Epithelial cell of esophagus (primary cell): ENCODE measurements at regions not wholly inside any gene's neighbourhood (a gene's known extent, or its start where the extent isn't known, plus 50 kb on each side); places are given as distances from the start of the nearest gene placed in this dataset.

Experiments used
- DNase-seq: peaks from one replicate; pipeline ENCODE4 v3.0.0; 2010; ENCODE audit warnings: low read depth
- H3K4me3 ChIP-seq: 2 replicates; pipeline ENCODE4 v1.5.1; 2011; ENCODE audit warnings: mild to moderate bottlenecking, low read length, control low read depth
- CTCF ChIP-seq: IDR thresholded peaks from 2 replicates; pipeline ENCODE4 v1.5.1; 2011; ENCODE audit warnings: low read depth, mild to moderate bottlenecking, low read length, control low read depth, inconsistent platforms; ENCODE audit not compliant: insufficient read depth; ENCODE audit errors: missing control alignments

DNA sequence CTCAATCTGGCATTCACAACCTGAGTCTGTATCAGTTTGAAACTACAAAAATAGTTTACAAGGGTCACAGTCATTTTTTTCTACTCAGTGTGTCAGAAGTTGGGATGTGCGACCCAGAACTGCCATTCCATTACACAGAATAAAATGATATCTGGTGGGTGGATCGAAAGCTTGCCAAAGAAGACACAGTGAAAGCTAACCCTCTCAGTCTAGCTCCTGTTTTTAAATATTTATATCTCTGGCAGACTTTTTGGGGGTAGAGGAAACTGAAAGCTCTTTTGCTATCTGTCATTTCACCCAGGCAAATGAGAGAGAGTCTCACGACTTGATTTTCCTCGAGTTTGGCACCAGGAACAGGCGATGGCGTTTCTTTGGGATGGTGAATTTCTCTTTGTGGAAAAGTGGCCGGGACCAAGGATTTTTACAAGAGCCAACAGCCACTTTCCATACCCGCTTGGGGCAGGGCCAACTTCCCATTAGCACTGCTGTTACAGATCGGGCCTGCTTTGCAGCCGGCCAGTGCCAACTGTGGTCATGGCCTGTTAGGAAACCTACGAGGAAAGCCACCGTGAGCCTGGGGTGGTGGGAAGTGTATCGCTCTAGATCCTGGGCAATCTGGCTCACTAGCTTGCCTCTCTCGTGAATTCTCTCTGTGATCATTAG is 185.5 kb upstream of the NFIA start:
- no peak for DNase-seq
- no peak overlapping the region for H3K4me3 ChIP-seq

GRCh38 chr1:60895701-60896100 is 186.7 kb upstream of the NFIA start:
- no peak for TF ChIP-seq CTCF

More for the DNA sequence above, 185.5 kb upstream of the NFIA start:
- no peak for TF ChIP-seq CTCF

GRCh38 chr1:60895252-60895651 is 187.1 kb upstream of the NFIA start:
- H3K4me3 ChIP-seq, result no peak overlapping the region
- no peak for DNase-seq
- TF ChIP-seq CTCF, result no peak

More at GRCh38 chr1:60895701-60896100, 186.7 kb upstream of the NFIA start:
- H3K4me3 ChIP-seq, result no peak overlapping the region
- no peak for DNase-seq

GRCh38 chr1:60894741-60895140 is 187.6 kb upstream of the NFIA start:
- TF ChIP-seq CTCF, result no peak
- no peak for DNase-seq
- no peak overlapping the region for H3K4me3 ChIP-seq

- TF ChIP-seq CTCF, result no peak
- DNase-seq, result no peak
- H3K4me3 ChIP-seq, result no peak overlapping the region
Measured at GRCh38 chr1:60894130-60894529, 188.2 kb upstream of the NFIA start.

- no peak for TF ChIP-seq CTCF
- no peak overlapping the region for H3K4me3 ChIP-seq
- no peak for DNase-seq
Measured at GRCh38 chr1:60893136-60893930, 189.0 kb upstream of the NFIA start.
